SK-N-SH (cell line): ENCODE measurements at regions not wholly inside any gene's neighbourhood (a gene's known extent, or its start where the extent isn't known, plus 50 kb on each side); places are given as distances from the start of the nearest gene placed in this dataset.

Source experiments
- ELF1 ChIP-seq: IDR thresholded peaks from 2 replicates; pipeline ENCODE4 v1.4.0; 2012
- EP300 ChIP-seq, 2 experiments: IDR thresholded peaks; 2 replicates each; pipeline versions ENCODE4 v1.4.0 to v1.6.1; 2012; ENCODE audit warnings: borderline replicate concordance in 1 of 2, low read depth in 1 of 2, low read length in 1 of 2
- GABPA ChIP-seq: IDR thresholded peaks from 2 replicates; pipeline ENCODE4 v1.4.0; 2012; ENCODE audit warnings: low read depth, mild to moderate bottlenecking
- POLR2AphosphoS5 ChIP-seq: IDR thresholded peaks from 2 replicates; pipeline ENCODE4 v1.6.1; 2012; ENCODE audit warnings: low read depth, low read length
- RAD21 ChIP-seq: IDR thresholded peaks from 2 replicates; pipeline ENCODE4 v1.6.1; 2012; ENCODE audit warnings: mild to moderate bottlenecking, low read length
- RCOR1 ChIP-seq: fragments of 150-350 bp; IDR thresholded peaks from 2 replicates; pipeline ENCODE4 v1.6.1; 2017; ENCODE audit warnings: antibody characterized with exemption, low read length
- RFX5 ChIP-seq: IDR thresholded peaks from 2 replicates; pipeline ENCODE4 v1.6.1; 2012; ENCODE audit warnings: mild to moderate bottlenecking, improper control_type of control experiment, low read length
- RXRA ChIP-seq: IDR thresholded peaks from 2 replicates; pipeline ENCODE4 v1.4.0; 2012; ENCODE audit warnings: low read depth, mild to moderate bottlenecking, borderline replicate concordance
- SIN3A ChIP-seq: IDR thresholded peaks from 2 replicates; pipeline ENCODE4 v1.6.1; 2012; ENCODE audit warnings: low read depth, mild to moderate bottlenecking, low read length, moderate library complexity, borderline replicate concordance
- TAF1 ChIP-seq: IDR thresholded peaks from 2 replicates; pipeline ENCODE4 v1.6.1; 2012; ENCODE audit warnings: low read depth, mild to moderate bottlenecking, low read length, moderate library complexity, borderline replicate concordance
- USF1 ChIP-seq: IDR thresholded peaks from 2 replicates; pipeline ENCODE4 v1.4.0; 2012; ENCODE audit warnings: low read depth, borderline replicate concordance
- YY1 ChIP-seq: IDR thresholded peaks from 2 replicates; pipeline ENCODE4 v1.4.0; 2012; ENCODE audit warnings: low read depth, mild to moderate bottlenecking
- TF ChIP-seq, protein P1 (sequence below): fragments of 200-600 bp; sonication (generic); IDR thresholded peaks from 2 replicates; pipeline ENCODE4 v1.6.1; 2017; ENCODE audit warnings: antibody characterized with exemption, mild to moderate bottlenecking, moderate library complexity
- TF ChIP-seq, protein P2 (sequence below): IDR thresholded peaks from 2 replicates; pipeline ENCODE4; 2012

DNA sequence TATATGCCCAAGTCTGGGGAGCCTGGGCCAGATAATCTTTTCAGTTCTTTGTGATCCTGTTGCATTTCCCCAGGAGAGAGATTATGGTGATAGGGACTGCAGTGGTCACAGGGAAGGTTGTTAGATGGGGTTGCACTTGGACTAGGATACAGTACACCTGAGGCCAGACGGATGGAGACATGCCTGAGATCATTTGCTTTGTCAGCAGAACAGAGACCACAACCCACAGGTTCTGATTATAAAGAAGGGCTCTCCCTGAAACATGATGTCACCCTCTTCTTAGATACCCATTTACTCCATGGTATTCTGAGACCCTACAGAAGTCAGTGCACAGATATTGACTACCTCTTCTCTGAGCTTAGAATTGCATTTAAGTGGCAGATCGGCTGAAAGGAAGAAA is 200.9 kb upstream of the IGF1 start:
- TF ChIP-seq, protein P1, sequence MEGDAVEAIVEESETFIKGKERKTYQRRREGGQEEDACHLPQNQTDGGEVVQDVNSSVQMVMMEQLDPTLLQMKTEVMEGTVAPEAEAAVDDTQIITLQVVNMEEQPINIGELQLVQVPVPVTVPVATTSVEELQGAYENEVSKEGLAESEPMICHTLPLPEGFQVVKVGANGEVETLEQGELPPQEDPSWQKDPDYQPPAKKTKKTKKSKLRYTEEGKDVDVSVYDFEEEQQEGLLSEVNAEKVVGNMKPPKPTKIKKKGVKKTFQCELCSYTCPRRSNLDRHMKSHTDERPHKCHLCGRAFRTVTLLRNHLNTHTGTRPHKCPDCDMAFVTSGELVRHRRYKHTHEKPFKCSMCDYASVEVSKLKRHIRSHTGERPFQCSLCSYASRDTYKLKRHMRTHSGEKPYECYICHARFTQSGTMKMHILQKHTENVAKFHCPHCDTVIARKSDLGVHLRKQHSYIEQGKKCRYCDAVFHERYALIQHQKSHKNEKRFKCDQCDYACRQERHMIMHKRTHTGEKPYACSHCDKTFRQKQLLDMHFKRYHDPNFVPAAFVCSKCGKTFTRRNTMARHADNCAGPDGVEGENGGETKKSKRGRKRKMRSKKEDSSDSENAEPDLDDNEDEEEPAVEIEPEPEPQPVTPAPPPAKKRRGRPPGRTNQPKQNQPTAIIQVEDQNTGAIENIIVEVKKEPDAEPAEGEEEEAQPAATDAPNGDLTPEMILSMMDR, result no peak
- TF ChIP-seq, protein P2, sequence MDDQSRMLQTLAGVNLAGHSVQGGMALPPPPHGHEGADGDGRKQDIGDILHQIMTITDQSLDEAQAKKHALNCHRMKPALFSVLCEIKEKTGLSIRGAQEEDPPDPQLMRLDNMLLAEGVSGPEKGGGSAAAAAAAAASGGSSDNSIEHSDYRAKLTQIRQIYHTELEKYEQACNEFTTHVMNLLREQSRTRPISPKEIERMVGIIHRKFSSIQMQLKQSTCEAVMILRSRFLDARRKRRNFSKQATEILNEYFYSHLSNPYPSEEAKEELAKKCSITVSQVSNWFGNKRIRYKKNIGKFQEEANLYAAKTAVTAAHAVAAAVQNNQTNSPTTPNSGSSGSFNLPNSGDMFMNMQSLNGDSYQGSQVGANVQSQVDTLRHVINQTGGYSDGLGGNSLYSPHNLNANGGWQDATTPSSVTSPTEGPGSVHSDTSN, result no peak
- no peak for TF ChIP-seq POLR2AphosphoS5
- TF ChIP-seq RAD21, result no peak
- no peak for TF ChIP-seq YY1
- no peak for TF ChIP-seq USF1
- no peak for TF ChIP-seq SIN3A
- no peak for TF ChIP-seq GABPA
- TF ChIP-seq EP300 (IDR thresholded peaks at IDR 0.05; ENCODE audit: borderline replicate concordance in 1 of 2, low read depth in 1 of 2, low read length in 1 of 2), result no peak
- TF ChIP-seq ELF1, result no peak
- TF ChIP-seq RFX5, result no peak
- no peak for TF ChIP-seq RXRA
- no peak for TF ChIP-seq TAF1
- TF ChIP-seq RCOR1, result no peak
